Gastrocnemius medialis (tissue), 4 donors: ENCODE measurements at regions not wholly inside any gene's neighbourhood (a gene's known extent, or its start where the extent isn't known, plus 50 kb on each side); places are given as distances from the start of the nearest gene placed in this dataset.

Experiments used
- CTCF ChIP-seq, 5 experiments: fragments of 450-650 bp in 3 of 5; fragments of 200-600 bp in 2 of 5; sonication (generic) in 2 of 5; IDR thresholded peaks in 4 of 5; conservative IDR thresholded peaks in 1 of 5; 1 replicate in 4 of 5; 2 replicates in 1 of 5; pipeline ENCODE4 v1.5.1; 2016 to 2019; ENCODE audit warnings: antibody characterized with exemption in 5 of 5, mild to moderate bottlenecking in 3 of 5, moderate library complexity in 3 of 5
- POLR2A ChIP-seq, 2 donors: fragments of 450-650 bp; IDR thresholded peaks; one replicate each; pipeline ENCODE4 v1.6.1; 2017; ENCODE audit warnings: antibody characterized with exemption in 2 of 2, mild to moderate bottlenecking in 2 of 2, moderate library complexity in 2 of 2

DNA sequence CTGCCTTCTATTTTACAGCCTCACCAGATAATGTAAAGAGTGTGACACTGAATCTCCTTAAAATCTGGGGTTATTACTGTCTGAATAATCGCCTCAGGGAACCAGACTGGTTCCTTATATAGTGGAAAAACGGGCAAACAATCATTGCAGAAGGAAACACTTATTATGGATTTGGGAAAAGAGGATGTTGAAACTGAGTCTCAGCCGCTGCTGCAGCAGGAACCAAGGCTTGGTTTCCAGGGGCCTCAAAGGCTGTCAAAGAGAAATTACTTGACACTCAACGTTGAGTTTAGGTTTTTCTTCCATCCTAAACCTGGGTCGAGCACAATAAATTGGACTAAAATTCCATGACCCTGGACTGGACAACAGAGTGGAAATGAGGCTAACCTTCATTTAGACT lies 103.8 kb upstream of the AHR start:
- no peak for TF ChIP-seq CTCF (IDR thresholded peaks at IDR 0.05 in 4 of 5, conservative IDR thresholded peaks at IDR 0.05 in 1 of 5)
- no peak for TF ChIP-seq POLR2A (IDR thresholded peaks at IDR 0.05)
